Skin of body (tissue), 1 donor: ENCODE measurements at regions not wholly inside any gene's neighbourhood (a gene's known extent, or its start where the extent isn't known, plus 50 kb on each side); places are given as distances from the start of the nearest gene placed in this dataset.

Experiments used
- DNase-seq: peaks from one replicate; lab custom pipeline; 2025; lab: John Stamatoyannopoulos, UW

DNA sequence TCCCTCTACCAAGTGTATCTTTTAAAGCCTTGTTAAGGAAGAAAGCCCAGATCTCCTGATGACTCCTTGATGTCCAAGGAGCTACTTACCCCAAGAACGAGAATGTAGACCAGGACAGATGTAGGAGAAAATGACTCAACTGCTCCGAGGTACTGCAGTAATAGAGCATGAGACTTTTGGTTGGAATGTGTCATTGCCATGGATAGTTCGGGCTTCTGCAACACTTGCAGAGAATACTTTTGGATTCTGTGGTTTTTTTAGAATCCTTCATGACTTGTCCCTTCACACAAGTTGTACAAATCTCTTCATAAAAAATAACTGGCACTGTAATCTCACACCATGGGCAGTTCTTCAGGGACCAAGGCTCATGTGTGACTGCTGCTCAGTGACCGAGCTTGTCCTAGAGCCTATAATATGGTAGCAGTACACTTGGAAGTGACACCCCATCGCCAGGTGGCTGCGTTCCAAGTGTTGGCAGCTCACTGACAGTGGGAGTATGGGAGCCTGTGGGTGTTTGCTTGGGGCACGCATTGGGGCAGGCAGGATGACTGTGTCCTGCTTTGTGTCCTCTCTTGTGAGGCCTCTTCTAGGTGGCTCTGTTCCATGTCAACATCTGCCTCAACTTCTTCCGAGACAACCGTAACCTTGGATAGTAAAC lies 87.9 kb upstream of the WDR1 start:
- DNase-seq, result no peak

- no peak for DNase-seq
Measured at GRCh38 chr4:10203851-10204250, 87.3 kb upstream of the WDR1 start.

GRCh38 chr4:10201381-10202223 lies 85.0 kb upstream of the WDR1 start:
- DNase-seq, result no peak

- no peak for DNase-seq
Measured at GRCh38 chr4:10200869-10201268, 84.3 kb upstream of the WDR1 start.

- no peak for DNase-seq
Measured at GRCh38 chr4:10198365-10198764, 81.8 kb upstream of the WDR1 start.

DNA sequence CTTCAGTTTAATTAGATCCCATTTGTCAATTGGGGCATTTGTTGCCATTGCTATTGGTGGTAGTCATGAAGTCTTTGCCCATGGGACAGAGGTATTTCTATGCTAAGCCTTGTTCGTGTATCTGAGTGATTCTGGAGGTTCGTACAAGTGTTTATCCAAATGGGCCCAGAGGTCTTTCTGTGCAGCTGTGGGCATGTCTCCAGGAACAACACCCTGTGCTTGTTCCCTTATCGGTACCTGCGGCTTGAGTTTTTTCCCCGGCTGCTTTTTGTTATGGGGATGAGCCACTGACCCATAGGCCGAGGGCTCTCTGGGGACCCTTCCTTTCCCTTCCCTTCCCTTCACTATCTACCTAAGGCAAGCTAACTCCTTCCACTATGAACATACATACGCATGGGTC lies 81.4 kb upstream of the WDR1 start:
- DNase-seq, result no peak

DNA sequence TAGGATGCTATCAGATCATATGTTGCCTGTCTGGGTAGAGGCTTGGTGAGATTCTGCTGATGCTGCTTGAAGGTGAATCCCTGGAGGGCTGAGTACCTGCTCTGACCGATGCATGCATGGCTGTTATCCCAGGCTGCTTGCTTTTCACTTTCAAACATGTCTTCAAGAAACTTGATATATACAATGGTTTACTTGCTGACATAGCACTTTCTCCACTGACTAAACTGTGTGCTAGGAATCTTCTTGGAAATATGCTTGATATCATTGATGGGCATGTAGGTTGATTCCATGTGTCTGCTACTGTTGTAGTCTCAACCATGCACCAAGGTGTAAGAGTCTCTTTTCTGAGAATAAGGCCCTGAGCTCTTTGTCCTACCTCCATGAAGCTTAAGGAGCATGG lies 79.6 kb upstream of the WDR1 start:
- DNase-seq, result no peak

GRCh38 chr4:10192331-10192730 lies 75.7 kb upstream of the WDR1 start:
- no peak for DNase-seq

DNA sequence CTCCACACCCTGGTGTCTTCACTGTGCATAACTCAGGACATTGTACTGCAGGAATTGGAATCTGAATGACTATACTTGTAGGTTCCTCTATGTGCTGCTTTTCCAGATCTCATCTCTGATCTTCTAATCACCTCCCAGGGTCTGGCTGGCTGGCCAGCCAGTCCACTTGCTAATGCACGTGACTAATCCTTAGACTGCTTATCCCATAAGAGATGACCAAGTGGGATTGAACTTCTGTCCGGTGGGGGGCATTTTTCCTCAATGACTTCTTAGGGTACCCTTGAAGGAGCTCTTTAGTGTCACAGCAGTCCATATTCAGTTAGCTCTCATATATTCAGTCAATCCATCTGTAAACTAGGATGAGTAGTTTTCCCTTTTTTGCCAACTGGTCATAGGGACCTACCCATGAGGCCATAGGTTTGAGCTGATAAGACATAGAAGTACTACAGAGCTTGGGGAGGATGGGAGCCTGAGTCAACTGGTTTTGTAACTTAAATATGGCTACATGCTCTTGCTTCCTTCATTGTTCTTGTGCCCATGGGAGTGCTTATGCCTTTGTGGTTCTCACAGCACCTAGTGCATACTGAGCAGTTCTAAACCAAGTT lies 71.9 kb upstream of the WDR1 start:
- DNase-seq, result no peak

- DNase-seq, result no peak
Measured at GRCh38 chr4:10186228-10187214, 69.9 kb upstream of the WDR1 start.

DNA sequence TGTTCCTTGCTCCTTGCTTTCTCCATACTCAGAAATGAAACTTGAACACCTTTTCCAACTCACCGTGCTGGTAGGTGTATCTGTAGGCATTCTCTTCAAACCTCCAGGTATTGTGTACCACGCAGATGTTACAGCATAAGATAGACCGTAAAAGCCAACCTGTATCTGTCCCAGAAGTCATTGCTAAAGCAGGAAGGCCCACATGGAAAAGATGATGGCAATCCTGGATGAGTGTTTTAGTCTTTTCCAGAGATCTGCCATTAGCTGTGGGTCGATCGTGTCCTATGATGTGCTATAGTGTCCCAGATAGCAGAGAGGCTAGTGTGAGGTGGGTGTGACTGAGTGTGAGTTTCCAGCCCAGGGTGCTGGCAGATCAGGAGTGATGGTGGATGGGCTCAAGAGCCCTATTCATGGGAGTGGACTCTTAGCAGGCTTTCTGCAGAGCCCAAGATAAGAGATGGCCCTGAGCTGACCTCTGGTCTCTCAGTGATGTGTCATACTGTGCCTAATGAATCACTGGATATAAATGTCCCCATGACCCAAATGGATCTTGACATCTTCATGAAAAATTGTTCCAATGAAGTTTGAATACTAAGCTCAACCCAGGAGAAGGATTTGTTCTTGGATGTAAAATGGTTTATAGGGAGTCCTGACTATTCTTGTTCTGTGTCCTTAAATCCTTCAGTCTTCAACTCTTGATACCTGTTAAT lies 69.1 kb upstream of the WDR1 start:
- DNase-seq, result no peak

GRCh38 chr4:10184501-10184938 lies 67.9 kb upstream of the WDR1 start:
- no peak for DNase-seq

DNA sequence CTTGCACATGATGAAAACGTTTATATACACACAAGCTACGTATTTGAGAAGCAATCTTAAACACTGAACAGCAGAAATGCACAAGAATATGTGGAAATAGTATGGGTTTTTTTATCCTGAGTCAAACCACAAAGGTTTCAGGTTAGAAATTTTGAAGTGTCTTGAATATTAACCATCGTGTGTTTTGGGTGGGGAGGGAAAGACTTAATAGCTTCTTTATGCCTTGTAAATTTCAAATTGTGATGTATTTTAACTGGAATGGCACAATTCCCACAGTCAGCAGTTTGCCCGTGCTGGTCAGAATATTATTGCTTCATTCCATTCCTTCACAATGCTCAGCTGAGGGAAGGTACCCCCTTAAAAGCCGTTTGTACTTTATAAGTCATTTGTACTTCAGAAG lies 67.4 kb upstream of the WDR1 start:
- DNase-seq, result no peak

DNA sequence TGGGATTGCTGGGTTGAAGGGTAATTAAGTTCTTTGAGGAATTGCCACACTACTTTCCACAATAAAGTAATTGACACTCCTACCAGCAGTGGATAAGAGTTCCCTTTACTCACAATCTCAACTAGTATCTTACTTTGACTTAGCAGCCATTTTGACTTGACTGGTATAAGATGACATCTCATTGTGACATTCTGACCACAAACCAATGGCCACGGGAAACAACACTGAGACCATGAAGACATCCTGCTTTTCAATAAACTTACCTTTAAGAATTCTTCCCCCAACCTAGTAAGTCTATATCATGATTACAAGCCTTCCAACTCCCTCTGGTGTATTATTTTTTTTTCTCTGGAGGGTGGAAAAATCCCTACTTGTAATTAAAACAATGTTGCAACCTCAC lies 66.9 kb upstream of the WDR1 start:
- no peak for DNase-seq

GRCh38 chr4:10182446-10183424 lies 66.1 kb upstream of the WDR1 start:
- DNase-seq, result no peak

GRCh38 chr4:10181745-10182445 lies 65.3 kb upstream of the WDR1 start:
- DNase-seq, result no peak

DNA sequence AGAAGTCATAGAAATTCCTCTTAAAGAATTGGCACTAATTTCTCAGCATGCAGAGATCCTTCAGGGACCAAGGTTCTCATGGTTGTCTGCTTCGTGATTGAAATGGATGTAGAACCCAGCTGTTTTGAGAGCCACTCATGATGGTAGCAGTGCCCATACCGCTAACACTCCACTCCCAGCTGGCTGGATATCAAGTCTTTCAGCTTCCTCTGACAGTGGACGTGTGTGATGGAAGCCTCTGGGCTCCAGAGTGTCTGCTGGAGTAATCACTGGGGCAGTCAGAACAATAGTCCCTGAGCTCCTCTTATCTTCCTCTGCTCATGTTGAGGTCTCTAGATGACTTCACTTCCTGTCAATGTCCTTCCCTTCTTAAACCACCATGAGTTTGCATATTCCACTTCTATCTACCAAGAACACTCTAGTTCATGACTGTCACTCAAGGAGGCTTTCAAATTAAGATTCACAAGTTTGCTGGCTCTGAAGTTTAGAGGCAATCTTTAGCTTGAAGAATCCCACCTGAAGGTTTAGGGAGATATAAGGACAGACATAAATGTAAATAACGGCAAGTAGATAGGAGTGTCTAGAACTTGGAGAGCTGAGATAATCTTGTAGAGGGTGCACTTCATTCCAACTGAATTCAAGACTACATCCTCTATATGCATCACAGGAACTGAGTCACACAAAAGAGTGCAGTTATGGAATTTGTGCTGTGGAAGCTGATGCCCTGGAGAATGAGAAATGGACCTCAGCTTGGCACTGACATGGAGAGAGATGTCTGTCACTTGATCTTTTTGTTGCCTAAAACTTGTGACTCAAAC lies 64.5 kb upstream of the WDR1 start:
- no peak for DNase-seq

- DNase-seq, result no peak
Measured at GRCh38 chr4:10180603-10180926, 64.0 kb upstream of the WDR1 start.
